ENCODE measurements at regions not wholly inside any gene's neighbourhood (a gene's known extent, or its start where the extent isn't known, plus 50 kb on each side); places are given as distances from the start of the nearest gene placed in this dataset.

- Histone ChIP-seq H3K4me3 (no peak overlapping the region), H3K27ac (no peak overlapping the region), H3K79me2 (ENCODE audit: low read depth) (no peaks in the 10 kb centered on the region), H3K36me3 (ENCODE audit: low read depth) (no peaks in the 10 kb centered on the region), H3K27me3 (ENCODE audit: insufficient read depth, low read depth) (peaks cover 15% of the 10 kb centered on the region; the same call in 1 of the 2 replicates), H3F3A (ENCODE audit: insufficient read depth, low read depth) (no peaks in the 10 kb centered on the region), H3K9me3 (ENCODE audit: insufficient read depth, low read depth) (no peaks in the 10 kb centered on the region), H3K4me1 (replicated peaks; ENCODE audit: insufficient read depth) (no peaks in the 10 kb centered on the region), H2AFZ (no peak overlapping the region), H3K9me2 (ENCODE audit: insufficient read depth) (no peaks in the 10 kb centered on the region), H4K20me1 (ENCODE audit: insufficient read depth) (no peaks in the 10 kb centered on the region), H3K4me2 (no peak overlapping the region)
- ChIA-PET CTCF (no interaction called here), POLR2A (ENCODE audit: unreplicated experiment) (no interaction called here)
- no peak for DNase-seq
- intact Hi-C loops (cut with micrococcal nuclease; ENCODE audit: unreplicated experiment), result no loop called here
- no TSS peak for BruUV-seq (replicated peaks)
- no peak for TF ChIP-seq CTCF (conservative IDR thresholded peaks at IDR 0.05)
- TF ChIP-seq EZH2 (IDR thresholded peaks at IDR 0.05; ENCODE audit: low read depth), result no peak
Observed at GRCh38 chr18:75837316-75837715, 409.8 kb upstream of the SMIM21 start.

- CTCF ChIA-PET, result no interaction called here
Observed at GRCh38 chr18:75836516-75836915, 409.0 kb upstream of the SMIM21 start.

GRCh38 chr18:75831960-75832359, 404.5 kb upstream of the SMIM21 start:
- BruUV-seq (replicated peaks), result no TSS peak
- intact Hi-C loops (cut with micrococcal nuclease; ENCODE audit: unreplicated experiment), result no loop called here
- Histone ChIP-seq H3K36me3 (ENCODE audit: low read depth) (no peaks in the 10 kb centered on the region), H4K20me1 (ENCODE audit: insufficient read depth) (no peaks in the 10 kb centered on the region), H3F3A (ENCODE audit: insufficient read depth, low read depth) (no peaks in the 10 kb centered on the region), H3K79me2 (ENCODE audit: low read depth) (no peaks in the 10 kb centered on the region), H3K4me1 (replicated peaks; ENCODE audit: insufficient read depth) (no peaks in the 10 kb centered on the region), H3K4me2 (no peak overlapping the region), H3K27ac (no peak overlapping the region), H3K4me3 (no peak overlapping the region), H3K9me2 (ENCODE audit: insufficient read depth) (no peaks in the 10 kb centered on the region), H3K9me3 (ENCODE audit: insufficient read depth, low read depth) (no peaks in the 10 kb centered on the region), H2AFZ (no peak overlapping the region), H3K27me3 (ENCODE audit: insufficient read depth, low read depth) (peaks cover 6% of the 10 kb centered on the region)
- POLR2A ChIA-PET (ENCODE audit: unreplicated experiment), result no interaction called here
- DNase-seq, result no peak
- TF ChIP-seq CTCF (conservative IDR thresholded peaks at IDR 0.05) (no peak), EZH2 (IDR thresholded peaks at IDR 0.05; ENCODE audit: low read depth) (no peak)
- CTCF ChIA-PET, result no interaction called here

More at GRCh38 chr18:75836516-75836915, 409.0 kb upstream of the SMIM21 start:
- H3K4me2 ChIP-seq, result no peak overlapping the region
- no TSS peak for BruUV-seq (replicated peaks)
- H2AFZ ChIP-seq, result no peak overlapping the region
- no peak overlapping the region for H3K27ac ChIP-seq
- POLR2A ChIA-PET (ENCODE audit: unreplicated experiment), result no interaction called here
- peaks cover 11% of the 10 kb centered on the region; the same call in 1 of the 2 replicates for H3K27me3 ChIP-seq (ENCODE audit: insufficient read depth, low read depth)
- intact Hi-C loops (cut with micrococcal nuclease; ENCODE audit: unreplicated experiment), result no loop called here
- H3K9me2 ChIP-seq (ENCODE audit: insufficient read depth), result no peaks in the 10 kb centered on the region
- H3K79me2 ChIP-seq (ENCODE audit: low read depth), result no peaks in the 10 kb centered on the region
- H3K4me1 ChIP-seq (replicated peaks; ENCODE audit: insufficient read depth), result no peaks in the 10 kb centered on the region
- H3F3A ChIP-seq (ENCODE audit: insufficient read depth, low read depth), result no peaks in the 10 kb centered on the region
- DNase-seq, result no peak
- no peak overlapping the region for H3K4me3 ChIP-seq
- no peaks in the 10 kb centered on the region for H3K9me3 ChIP-seq (ENCODE audit: insufficient read depth, low read depth)
- H4K20me1 ChIP-seq (ENCODE audit: insufficient read depth), result no peaks in the 10 kb centered on the region
- TF ChIP-seq CTCF (conservative IDR thresholded peaks at IDR 0.05) (no peak), EZH2 (IDR thresholded peaks at IDR 0.05; ENCODE audit: low read depth) (no peak)
- no peaks in the 10 kb centered on the region for H3K36me3 ChIP-seq (ENCODE audit: low read depth)
